ENCODE measurements at regions not wholly inside any gene's neighbourhood (a gene's known extent, or its start where the extent isn't known, plus 50 kb on each side); places are given as distances from the start of the nearest gene placed in this dataset.

- no peak for ATAC-seq
- Histone ChIP-seq H3K9me3 (no peaks in the 10 kb centered on the region), H3K27ac (no peak overlapping the region), H3K4me3 (no peak overlapping the region), H3K27me3 (no peaks in the 10 kb centered on the region), H3K4me1 (no peaks in the 10 kb centered on the region), H3K36me3 (no peaks in the 10 kb centered on the region)
- no peak for TF ChIP-seq CTCF (IDR thresholded peaks at IDR 0.05)
- intact Hi-C loops (cut with DNase I): no loop called here
- no peak for FAIRE-seq
- WGBS, 2 donors: 55 to 73% methylated on average over 5 of the region's 5 CpGs
- DNase-seq: no peak
Measured at GRCh38 chr6:66675906-66676305, 968.9 kb upstream of the EYS start.

- DNase-seq (no peak), FAIRE-seq (no peak), ATAC-seq (no peak)
- Histone ChIP-seq H3K27me3 (no peaks in the 10 kb centered on the region), H3K9me3 (no peaks in the 10 kb centered on the region), H3K36me3 (no peaks in the 10 kb centered on the region), H3K4me3 (no peak overlapping the region), H3K27ac (no peak overlapping the region), H3K4me1 (no peaks in the 10 kb centered on the region)
- intact Hi-C loops (cut with DNase I): no loop called here
- 81 to 86% methylated on average over 4 of the region's 4 CpGs for WGBS, 2 donors
- TF ChIP-seq CTCF (IDR thresholded peaks at IDR 0.05): no peak
Measured at GRCh38 chr6:66664112-66664511, 957.1 kb upstream of the EYS start.

GRCh38 chr6:66662721-66663507, 955.9 kb upstream of the EYS start:
- Histone ChIP-seq H3K36me3 (no peaks in the 10 kb centered on the region), H3K4me1 (no peaks in the 10 kb centered on the region), H3K4me3 (no peak overlapping the region), H3K9me3 (no peaks in the 10 kb centered on the region), H3K27me3 (no peaks in the 10 kb centered on the region), H3K27ac (no peak overlapping the region)
- 30 to 32% methylated on average over 6 of the region's 6 CpGs for WGBS, 2 donors
- intact Hi-C loops (cut with DNase I): no loop called here
- no peak for TF ChIP-seq CTCF (IDR thresholded peaks at IDR 0.05)
- DNase-seq (no peak), FAIRE-seq (no peak), ATAC-seq (no peak)

GRCh38 chr6:66662196-66662595, 955.2 kb upstream of the EYS start:
- no peak for TF ChIP-seq CTCF (IDR thresholded peaks at IDR 0.05)
- no peak for ATAC-seq

GRCh38 chr6:66655420-66655819, 948.4 kb upstream of the EYS start:
- intact Hi-C loops (cut with DNase I): no loop called here
- FAIRE-seq (no peak), ATAC-seq (no peak), DNase-seq (peak in 1 of 6 donors; percentile 50)
- WGBS, 2 donors: 79 to 96% methylated on average over 13 of the region's 13 CpGs
- Histone ChIP-seq H3K9me3 (no peaks in the 10 kb centered on the region), H3K27ac (no peak overlapping the region), H3K36me3 (no peaks in the 10 kb centered on the region), H3K4me3 (no peak overlapping the region), H3K4me1 (no peaks in the 10 kb centered on the region), H3K27me3 (no peaks in the 10 kb centered on the region)
- TF ChIP-seq CTCF (IDR thresholded peaks at IDR 0.05): no peak

More at GRCh38 chr6:66662196-66662595, 955.2 kb upstream of the EYS start:
- Histone ChIP-seq H3K9me3 (no peaks in the 10 kb centered on the region), H3K27me3 (no peaks in the 10 kb centered on the region), H3K4me3 (no peak overlapping the region), H3K36me3 (no peaks in the 10 kb centered on the region), H3K4me1 (no peaks in the 10 kb centered on the region), H3K27ac (no peak overlapping the region)
- FAIRE-seq (no peak), DNase-seq (no peak)
- intact Hi-C loops (cut with DNase I): no loop called here

Data from pancreas (tissue), 10 donors.